Neuronal stem cell (in vitro differentiated cells): ENCODE measurements at regions not wholly inside any gene's neighbourhood (a gene's known extent, or its start where the extent isn't known, plus 50 kb on each side); places are given as distances from the start of the nearest gene placed in this dataset.

ENCODE experiments used
- DNase-seq: peaks from one replicate; pipeline ENCODE4 v3.0.0-alpha.2; 2013; ENCODE audit warnings: low spot score
- H2AFZ ChIP-seq: one replicate; pipeline ENCODE4 v1.6.1; 2013; ENCODE audit warnings: mild to moderate bottlenecking, low read length, inconsistent platforms
- H2AK5ac ChIP-seq: 2 replicates; pipeline ENCODE4 v1.6.1; 2013; ENCODE audit warnings: low read depth, mild to moderate bottlenecking, inconsistent platforms, low read length, moderate library complexity, mixed read lengths
- H2BK120ac ChIP-seq: 2 replicates; pipeline ENCODE4 v1.6.1; 2013; ENCODE audit warnings: low read depth, mild to moderate bottlenecking, inconsistent platforms, low read length, moderate library complexity, mixed read lengths
- H2BK12ac ChIP-seq: one replicate; pipeline ENCODE4 v1.6.1; 2013; ENCODE audit warnings: low read length, inconsistent platforms
- H2BK15ac ChIP-seq: 2 replicates; pipeline ENCODE4 v1.6.1; 2013; ENCODE audit warnings: mild to moderate bottlenecking, low read length, inconsistent platforms, mixed read lengths
- H2BK5ac ChIP-seq: one replicate; pipeline ENCODE4 v1.6.1; 2013; ENCODE audit warnings: inconsistent platforms, mild to moderate bottlenecking, low read length, moderate library complexity
- H3K14ac ChIP-seq: one replicate; pipeline ENCODE4 v1.6.1; 2013; ENCODE audit warnings: low read length, inconsistent platforms
- H3K18ac ChIP-seq: 2 replicates; pipeline ENCODE4 v1.6.1; 2013; ENCODE audit warnings: low read length, inconsistent platforms
- H3K23ac ChIP-seq: 2 replicates; pipeline ENCODE4 v1.6.1; 2013; ENCODE audit warnings: low read depth, mild to moderate bottlenecking, mixed read lengths, low read length, inconsistent platforms; ENCODE audit not compliant: poor library complexity
- H3K27ac ChIP-seq: replicated peaks from 3 replicates; pipeline ENCODE4 v1.5.1; 2013; ENCODE audit warnings: low read length, inconsistent platforms
- H3K27me3 ChIP-seq, 3 experiments: 2 replicates each; pipeline ENCODE4 v1.6.1; 2013; ENCODE audit warnings: low read length in 3 of 3, mild to moderate bottlenecking in 2 of 3, inconsistent platforms in 1 of 3, low read depth in 1 of 3, mixed read lengths in 1 of 3, moderate library complexity in 1 of 3; ENCODE audit not compliant: control insufficient read depth in 3 of 3, insufficient read depth in 3 of 3
- H3K36me3 ChIP-seq, 2 donors: replicated peaks in 1 of 2; 2 replicates each; pipeline ENCODE4 v1.6.1; 2013; ENCODE audit warnings: low read length in 2 of 2; ENCODE audit not compliant: control insufficient read depth in 2 of 2, insufficient read depth in 2 of 2
- H3K4ac ChIP-seq: 2 replicates; pipeline ENCODE4 v1.6.1; 2013; ENCODE audit warnings: inconsistent platforms, mild to moderate bottlenecking, low read length, moderate library complexity
- H3K4me1 ChIP-seq, 2 donors: 1 replicate in 1 of 2; 2 replicates in 1 of 2; pipeline ENCODE4 v1.6.1; 2013; ENCODE audit warnings: low read length in 2 of 2, low read depth in 1 of 2; ENCODE audit not compliant: control insufficient read depth in 2 of 2, insufficient read depth in 1 of 2
- H3K4me2 ChIP-seq: one replicate; pipeline ENCODE4 v1.6.1; 2013; ENCODE audit warnings: mild to moderate bottlenecking, low read length, inconsistent platforms; ENCODE audit not compliant: insufficient read depth, poor library complexity, severe bottlenecking
- H3K4me3 ChIP-seq, 2 donors: 2 replicates each; pipeline ENCODE4 v1.5.1; 2013; ENCODE audit warnings: low read length in 2 of 2, mild to moderate bottlenecking in 2 of 2, inconsistent platforms in 1 of 2, moderate library complexity in 1 of 2
- H3K79me1 ChIP-seq: one replicate; pipeline ENCODE4 v1.6.1; 2013; ENCODE audit warnings: low read depth, mild to moderate bottlenecking, inconsistent platforms, low read length, moderate library complexity
- H3K9ac ChIP-seq: one replicate; pipeline ENCODE4 v1.6.1; 2013; ENCODE audit warnings: mild to moderate bottlenecking, low read depth, low read length, inconsistent platforms; ENCODE audit not compliant: poor library complexity
- H3K9me3 ChIP-seq, 2 donors: replicated peaks in 1 of 2; 2 replicates each; pipeline versions ENCODE3 to v1.6.1; 2013; ENCODE audit warnings: low read length in 2 of 2, mild to moderate bottlenecking in 2 of 2, inconsistent platforms in 1 of 2, low read depth in 1 of 2, mixed read lengths in 1 of 2, moderate library complexity in 1 of 2; ENCODE audit not compliant: control insufficient read depth in 2 of 2, insufficient read depth in 1 of 2
- H4K8ac ChIP-seq: one replicate; pipeline ENCODE4 v1.6.1; 2013; ENCODE audit warnings: low read depth, mild to moderate bottlenecking, inconsistent platforms, low read length, moderate library complexity
- H4K91ac ChIP-seq: one replicate; pipeline ENCODE4 v1.6.1; 2013; ENCODE audit warnings: low read length, low read depth, mild to moderate bottlenecking, inconsistent platforms; ENCODE audit not compliant: poor library complexity
- WGBS, 2 donors: extraction: QIAGEN DNeasy Blood & Tissue Kit; methylation state at CpG; one replicate each; pipeline ENCODE4 v1.1.7; 2013; ENCODE audit warnings: missing lambda C conversion rate in 2 of 2, mixed read lengths in 1 of 2; ENCODE audit not compliant: insufficient read length in 2 of 2, insufficient replicate concordance in 1 of 2; ENCODE audit errors: extremely low coverage in 2 of 2; 5-methylcytosine and 5-hydroxymethylcytosine counted together

GRCh38 chr1:232262991-232263390, 366.9 kb downstream of the SIPA1L2 start:
- DNase-seq, result no peak
- Histone ChIP-seq H3K4me1 (peaks cover 0 to 5% of the 10 kb centered on the region in 2 donors), H2BK12ac (no peak overlapping the region), H3K79me1 (no peaks in the 10 kb centered on the region), H2BK15ac (no peak overlapping the region), H4K91ac (no peak overlapping the region), H3K14ac (no peak overlapping the region), H3K4me2 (no peak overlapping the region), H3K4me3 (no peak overlapping the region), H2BK120ac (no peak overlapping the region), H3K27ac (no peak overlapping the region), H3K18ac (no peak overlapping the region), H3K36me3 (no peaks in the 10 kb centered on the region), H3K4ac (no peak overlapping the region), H3K9ac (no peak overlapping the region), H3K23ac (no peak overlapping the region), H3K27me3 (no peaks in the 10 kb centered on the region), H2AK5ac (no peak overlapping the region), H3K9me3 (no peaks in the 10 kb centered on the region), H4K8ac (no peak overlapping the region), H2AFZ (no peak overlapping the region), H2BK5ac (no peak overlapping the region)
- WGBS, 2 donors, result no CpG with 5 or more reads among the region's 3 CpGs

GRCh38 chr1:232260861-232261260, 369.1 kb downstream of the SIPA1L2 start:
- no peak overlapping the region for H3K27ac ChIP-seq
- H3K27me3 ChIP-seq, result no peaks in the 10 kb centered on the region
- H4K91ac ChIP-seq, result no peak overlapping the region
- no peak overlapping the region for H2BK5ac ChIP-seq
- no peak overlapping the region for H3K9ac ChIP-seq
- no peak overlapping the region for H3K18ac ChIP-seq
- no peaks in the 10 kb centered on the region for H3K9me3 ChIP-seq
- H3K4me1 ChIP-seq, result peaks cover 0 to 7% of the 10 kb centered on the region in 2 donors
- no peak overlapping the region for H2BK120ac ChIP-seq
- no peak for DNase-seq
- no peak overlapping the region for H2AK5ac ChIP-seq
- H3K79me1 ChIP-seq, result no peaks in the 10 kb centered on the region
- no peaks in the 10 kb centered on the region for H3K36me3 ChIP-seq
- H2BK15ac ChIP-seq, result peak overlapping the region; percentile 16
- no peak overlapping the region for H2BK12ac ChIP-seq
- H3K14ac ChIP-seq, result no peak overlapping the region
- H2AFZ ChIP-seq, result no peak overlapping the region
- no peak overlapping the region for H3K4me2 ChIP-seq
- H3K4me3 ChIP-seq, result peak overlapping the region in 1 of 2 donors; percentile 19
- H4K8ac ChIP-seq, result no peak overlapping the region
- H3K23ac ChIP-seq, result no peak overlapping the region
- no peak overlapping the region for H3K4ac ChIP-seq
- no CpG with 5 or more reads among the region's 8 CpGs for WGBS, 2 donors

- Histone ChIP-seq H3K9ac (no peak overlapping the region), H3K27me3 (no peaks in the 10 kb centered on the region), H4K8ac (no peak overlapping the region), H3K36me3 (no peaks in the 10 kb centered on the region), H3K4me1 (peaks cover 0 to 6% of the 10 kb centered on the region in 2 donors), H2AK5ac (no peak overlapping the region), H2BK12ac (no peak overlapping the region), H3K4me2 (no peak overlapping the region), H3K4me3 (no peak overlapping the region), H3K79me1 (no peaks in the 10 kb centered on the region), H3K4ac (no peak overlapping the region), H3K23ac (no peak overlapping the region), H2BK15ac (no peak overlapping the region), H3K14ac (no peak overlapping the region), H2AFZ (no peak overlapping the region), H3K27ac (no peak overlapping the region), H4K91ac (no peak overlapping the region), H3K9me3 (no peaks in the 10 kb centered on the region), H2BK120ac (no peak overlapping the region), H3K18ac (no peak overlapping the region), H2BK5ac (no peak overlapping the region)
- no CpG with 5 or more reads among the region's 3 CpGs for WGBS, 2 donors
- DNase-seq, result no peak
These were observed 369.9 kb downstream of the SIPA1L2 start for GRCh38 chr1:232260045-232260444.

- no peak overlapping the region for H3K23ac ChIP-seq
- H3K27ac ChIP-seq, result no peak overlapping the region
- no peak overlapping the region for H2BK120ac ChIP-seq
- H3K79me1 ChIP-seq, result no peaks in the 10 kb centered on the region
- no peak overlapping the region for H2BK12ac ChIP-seq
- no peak overlapping the region for H3K4ac ChIP-seq
- no CpG with 5 or more reads among the region's 3 CpGs for WGBS, 2 donors
- H4K91ac ChIP-seq, result no peak overlapping the region
- H2BK5ac ChIP-seq, result no peak overlapping the region
- no peak overlapping the region for H2AFZ ChIP-seq
- no peaks in the 10 kb centered on the region for H3K36me3 ChIP-seq
- H3K27me3 ChIP-seq, result no peaks in the 10 kb centered on the region
- H3K9me3 ChIP-seq, result no peaks in the 10 kb centered on the region
- no peak for DNase-seq
- H3K9ac ChIP-seq, result no peak overlapping the region
- H3K4me3 ChIP-seq, result no peak overlapping the region
- H3K18ac ChIP-seq, result no peak overlapping the region
- H2AK5ac ChIP-seq, result no peak overlapping the region
- no peak overlapping the region for H3K14ac ChIP-seq
- H2BK15ac ChIP-seq, result no peak overlapping the region
- no peak overlapping the region for H3K4me2 ChIP-seq
- H3K4me1 ChIP-seq, result peaks cover 0 to 6% of the 10 kb centered on the region in 2 donors
- no peak overlapping the region for H4K8ac ChIP-seq
These were observed 370.6 kb downstream of the SIPA1L2 start for GRCh38 chr1:232259333-232259732.
